Transverse colon (tissue), 4 donors: ENCODE measurements at regions not wholly inside any gene's neighbourhood (a gene's known extent, or its start where the extent isn't known, plus 50 kb on each side); places are given as distances from the start of the nearest gene placed in this dataset.
A peak's percentile ranks its signal among the peaks of the same experiment; 100 is the strongest.

Source experiments
- EP300 ChIP-seq: sonication (generic); formaldehyde crosslinking; IDR thresholded peaks from one replicate; pipeline ENCODE4 v1.6.1; 2017; ENCODE audit warnings: antibody characterized with exemption, low read depth
- POLR2A ChIP-seq: fragments of 450-650 bp; IDR thresholded peaks from one replicate; pipeline ENCODE4 v1.6.1; 2016; ENCODE audit warnings: antibody characterized with exemption, mild to moderate bottlenecking, moderate library complexity
- POLR2AphosphoS5 ChIP-seq, 3 donors: sonication (generic); formaldehyde crosslinking; IDR thresholded peaks; one replicate each; pipeline ENCODE4 v1.6.1; 2016; ENCODE audit warnings: antibody characterized with exemption in 3 of 3
- TF ChIP-seq, protein P1 (sequence below), 5 experiments: fragments of 200-600 bp in 3 of 5; fragments of 450-650 bp in 2 of 5; sonication (generic) in 3 of 5; IDR thresholded peaks; 1 replicate in 2 of 5; 2 replicates in 3 of 5; pipeline ENCODE4 v1.5.1; 2016 to 2017; ENCODE audit warnings: antibody characterized with exemption in 5 of 5, inconsistent platforms in 3 of 5, mild to moderate bottlenecking in 2 of 5, moderate library complexity in 1 of 5

DNA sequence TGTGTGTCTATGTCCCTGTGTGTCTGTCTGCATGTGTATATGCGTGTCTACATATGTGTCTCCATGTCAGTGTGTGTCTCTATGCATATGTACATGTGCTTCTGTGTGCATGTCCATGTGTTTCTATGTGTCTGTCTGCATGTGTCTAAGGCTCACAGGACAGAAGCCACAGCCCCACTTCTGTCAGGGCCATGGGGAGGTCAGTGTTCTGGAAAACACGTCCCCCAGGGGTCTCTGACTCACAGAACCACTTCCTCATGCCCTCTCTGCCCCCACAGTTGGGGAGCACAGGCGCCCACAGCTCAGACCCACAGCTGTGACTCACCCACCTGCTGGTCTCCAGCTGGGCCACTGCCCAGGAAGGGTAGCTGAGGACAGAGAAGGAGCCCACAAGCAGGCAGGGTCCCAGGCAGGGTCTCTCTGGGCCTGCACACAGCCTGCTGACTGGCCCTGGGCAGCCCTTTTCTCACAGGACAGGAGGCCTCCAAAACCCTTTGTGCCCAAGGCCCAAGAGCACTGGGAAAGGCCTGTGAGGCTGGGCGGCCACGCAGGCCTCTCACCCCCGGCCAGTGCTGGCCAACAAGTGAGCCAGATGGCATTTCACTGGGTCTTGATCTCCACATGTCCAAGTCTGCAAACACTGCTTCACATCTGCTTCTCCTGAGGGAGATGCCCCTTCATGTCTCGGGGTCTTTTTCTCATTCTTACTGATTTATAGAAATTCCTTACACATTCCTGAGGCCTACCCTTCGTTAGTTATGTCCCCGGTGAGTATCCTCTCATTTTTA, 102.9 kb upstream of the FAM20C start:
- TF ChIP-seq, protein P1, sequence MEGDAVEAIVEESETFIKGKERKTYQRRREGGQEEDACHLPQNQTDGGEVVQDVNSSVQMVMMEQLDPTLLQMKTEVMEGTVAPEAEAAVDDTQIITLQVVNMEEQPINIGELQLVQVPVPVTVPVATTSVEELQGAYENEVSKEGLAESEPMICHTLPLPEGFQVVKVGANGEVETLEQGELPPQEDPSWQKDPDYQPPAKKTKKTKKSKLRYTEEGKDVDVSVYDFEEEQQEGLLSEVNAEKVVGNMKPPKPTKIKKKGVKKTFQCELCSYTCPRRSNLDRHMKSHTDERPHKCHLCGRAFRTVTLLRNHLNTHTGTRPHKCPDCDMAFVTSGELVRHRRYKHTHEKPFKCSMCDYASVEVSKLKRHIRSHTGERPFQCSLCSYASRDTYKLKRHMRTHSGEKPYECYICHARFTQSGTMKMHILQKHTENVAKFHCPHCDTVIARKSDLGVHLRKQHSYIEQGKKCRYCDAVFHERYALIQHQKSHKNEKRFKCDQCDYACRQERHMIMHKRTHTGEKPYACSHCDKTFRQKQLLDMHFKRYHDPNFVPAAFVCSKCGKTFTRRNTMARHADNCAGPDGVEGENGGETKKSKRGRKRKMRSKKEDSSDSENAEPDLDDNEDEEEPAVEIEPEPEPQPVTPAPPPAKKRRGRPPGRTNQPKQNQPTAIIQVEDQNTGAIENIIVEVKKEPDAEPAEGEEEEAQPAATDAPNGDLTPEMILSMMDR (IDR thresholded peaks at IDR 0.05): no peak
- TF ChIP-seq POLR2A (no peak), POLR2AphosphoS5 (IDR thresholded peaks at IDR 0.05) (peak in 1 of 3 donors; percentile 27), EP300 (no peak)
